ENCODE measurements at regions not wholly inside any gene's neighbourhood (a gene's known extent, or its start where the extent isn't known, plus 50 kb on each side); places are given as distances from the start of the nearest gene placed in this dataset.

GRCh38 chr3:101142160-101142559 lies 148.9 kb upstream of the ABI3BP start:
- H3K9ac ChIP-seq (ENCODE audit: low read length), result no peak overlapping the region
- CTCF ChIA-PET, result no interaction called here
- DNase-seq, result no peak
- no peaks in the 10 kb centered on the region for H3K79me2 ChIP-seq (ENCODE audit: low read length)
- no peak overlapping the region for H3K27ac ChIP-seq (ENCODE audit: low read length)
- no peak for ATAC-seq
- no peak overlapping the region for H3K4me2 ChIP-seq (ENCODE audit: low read length)
- H3K9me3 ChIP-seq (ENCODE audit: low read length), result no peaks in the 10 kb centered on the region
- H3K4me3 ChIP-seq (ENCODE audit: low read length), result no peak overlapping the region
- no peaks in the 10 kb centered on the region for H3K36me3 ChIP-seq (ENCODE audit: low read depth, low read length)
- H3K27me3 ChIP-seq (ENCODE audit: low read length), result no peaks in the 10 kb centered on the region
- H3F3A ChIP-seq (ENCODE audit: low read length, unreplicated experiment), result no peaks in the 10 kb centered on the region
- no TSS peak for BruUV-seq (replicated peaks)
- intact Hi-C loops (cut with micrococcal nuclease), result no loop called here
- H2AFZ ChIP-seq (ENCODE audit: low read length), result no peak overlapping the region
- POLR2A ChIA-PET (ENCODE audit: unreplicated experiment), result no interaction called here
- H3K9me2 ChIP-seq (replicated peaks; ENCODE audit: low read length), result no peaks in the 10 kb centered on the region
- no peaks in the 10 kb centered on the region for H3K4me1 ChIP-seq (ENCODE audit: insufficient read depth, low read length)
- no peaks in the 10 kb centered on the region for H4K20me1 ChIP-seq (ENCODE audit: low read length)
- TF ChIP-seq EZH2 (IDR thresholded peaks at IDR 0.05; ENCODE audit: low read length, unreplicated experiment) (no peak), EZH2phosphoT487 (IDR thresholded peaks at IDR 0.05; ENCODE audit: borderline replicate concordance, low read length) (no peak)
- TF ChIP-seq, protein P1, sequence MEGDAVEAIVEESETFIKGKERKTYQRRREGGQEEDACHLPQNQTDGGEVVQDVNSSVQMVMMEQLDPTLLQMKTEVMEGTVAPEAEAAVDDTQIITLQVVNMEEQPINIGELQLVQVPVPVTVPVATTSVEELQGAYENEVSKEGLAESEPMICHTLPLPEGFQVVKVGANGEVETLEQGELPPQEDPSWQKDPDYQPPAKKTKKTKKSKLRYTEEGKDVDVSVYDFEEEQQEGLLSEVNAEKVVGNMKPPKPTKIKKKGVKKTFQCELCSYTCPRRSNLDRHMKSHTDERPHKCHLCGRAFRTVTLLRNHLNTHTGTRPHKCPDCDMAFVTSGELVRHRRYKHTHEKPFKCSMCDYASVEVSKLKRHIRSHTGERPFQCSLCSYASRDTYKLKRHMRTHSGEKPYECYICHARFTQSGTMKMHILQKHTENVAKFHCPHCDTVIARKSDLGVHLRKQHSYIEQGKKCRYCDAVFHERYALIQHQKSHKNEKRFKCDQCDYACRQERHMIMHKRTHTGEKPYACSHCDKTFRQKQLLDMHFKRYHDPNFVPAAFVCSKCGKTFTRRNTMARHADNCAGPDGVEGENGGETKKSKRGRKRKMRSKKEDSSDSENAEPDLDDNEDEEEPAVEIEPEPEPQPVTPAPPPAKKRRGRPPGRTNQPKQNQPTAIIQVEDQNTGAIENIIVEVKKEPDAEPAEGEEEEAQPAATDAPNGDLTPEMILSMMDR (conservative IDR thresholded peaks at IDR 0.05; ENCODE audit: low read depth, low read length), result no peak

GRCh38 chr3:101141135-101141534 lies 147.9 kb upstream of the ABI3BP start:
- Histone ChIP-seq H4K20me1 (ENCODE audit: low read length) (no peaks in the 10 kb centered on the region), H3K36me3 (ENCODE audit: low read depth, low read length) (no peaks in the 10 kb centered on the region), H3K4me1 (ENCODE audit: insufficient read depth, low read length) (no peaks in the 10 kb centered on the region), H3K9ac (ENCODE audit: low read length) (no peak overlapping the region), H3K9me2 (replicated peaks; ENCODE audit: low read length) (no peaks in the 10 kb centered on the region), H3K9me3 (ENCODE audit: low read length) (no peaks in the 10 kb centered on the region), H3K4me3 (ENCODE audit: low read length) (no peak overlapping the region), H3K27me3 (ENCODE audit: low read length) (no peaks in the 10 kb centered on the region), H3K27ac (ENCODE audit: low read length) (no peak overlapping the region), H3K4me2 (ENCODE audit: low read length) (no peak overlapping the region), H2AFZ (ENCODE audit: low read length) (no peak overlapping the region), H3F3A (ENCODE audit: low read length, unreplicated experiment) (no peaks in the 10 kb centered on the region), H3K79me2 (ENCODE audit: low read length) (no peaks in the 10 kb centered on the region)
- intact Hi-C loops (cut with micrococcal nuclease), result no loop called here
- ATAC-seq (peak; percentile 50; the same call in 1 of the 2 replicates), DNase-seq (no peak)
- TF ChIP-seq EZH2 (IDR thresholded peaks at IDR 0.05; ENCODE audit: low read length, unreplicated experiment) (no peak), EZH2phosphoT487 (IDR thresholded peaks at IDR 0.05; ENCODE audit: borderline replicate concordance, low read length) (no peak)
- TF ChIP-seq, protein P1 (conservative IDR thresholded peaks at IDR 0.05; ENCODE audit: low read depth, low read length), result no peak
- BruUV-seq (replicated peaks), result no TSS peak
- POLR2A ChIA-PET (ENCODE audit: unreplicated experiment), result no interaction called here
- CTCF ChIA-PET, result no interaction called here

DNA sequence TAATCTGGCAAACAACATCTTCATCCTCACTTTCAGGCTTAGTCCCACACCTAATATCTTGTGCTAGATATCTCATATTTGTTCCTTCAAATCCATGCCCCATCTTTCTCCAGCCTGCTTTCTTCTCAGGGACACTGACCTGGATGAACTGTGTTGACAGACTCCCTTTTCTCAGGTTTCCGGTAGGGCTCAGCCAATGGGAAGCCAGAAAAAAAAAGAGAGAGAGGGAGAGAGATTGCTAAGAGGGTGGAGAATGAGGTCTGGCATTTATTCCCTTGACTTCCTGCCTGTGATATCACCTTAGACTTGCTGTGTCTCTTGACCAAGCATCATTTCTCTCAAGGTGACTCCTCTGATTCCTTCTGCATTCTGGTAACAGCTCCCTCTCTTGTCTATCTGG lies 145.6 kb upstream of the ABI3BP start:
- Histone ChIP-seq H3K9me3 (ENCODE audit: low read length) (no peaks in the 10 kb centered on the region), H3K27ac (ENCODE audit: low read length) (no peak overlapping the region), H2AFZ (ENCODE audit: low read length) (no peak overlapping the region), H3K27me3 (ENCODE audit: low read length) (no peaks in the 10 kb centered on the region), H4K20me1 (ENCODE audit: low read length) (no peaks in the 10 kb centered on the region), H3K79me2 (ENCODE audit: low read length) (no peaks in the 10 kb centered on the region), H3K4me3 (ENCODE audit: low read length) (no peak overlapping the region), H3K9me2 (replicated peaks; ENCODE audit: low read length) (no peaks in the 10 kb centered on the region), H3K9ac (ENCODE audit: low read length) (no peak overlapping the region), H3K4me2 (ENCODE audit: low read length) (no peak overlapping the region), H3F3A (ENCODE audit: low read length, unreplicated experiment) (no peaks in the 10 kb centered on the region), H3K36me3 (ENCODE audit: low read depth, low read length) (no peaks in the 10 kb centered on the region), H3K4me1 (ENCODE audit: insufficient read depth, low read length) (no peaks in the 10 kb centered on the region)
- intact Hi-C loops (cut with micrococcal nuclease), result no loop called here
- POLR2A ChIA-PET (ENCODE audit: unreplicated experiment), result no interaction called here
- BruUV-seq (replicated peaks), result no TSS peak
- CTCF ChIA-PET, result no interaction called here
- TF ChIP-seq EZH2phosphoT487 (IDR thresholded peaks at IDR 0.05; ENCODE audit: borderline replicate concordance, low read length) (no peak), EZH2 (IDR thresholded peaks at IDR 0.05; ENCODE audit: low read length, unreplicated experiment) (no peak)
- ATAC-seq (no peak), DNase-seq (no peak)

Measured in PC-3 (cell line).